ENCODE measurements at regions not wholly inside any gene's neighbourhood (a gene's known extent, or its start where the extent isn't known, plus 50 kb on each side); places are given as distances from the start of the nearest gene placed in this dataset.

GRCh38 chr11:70014291-70014690 lies 63.8 kb upstream of the ANO1 start:
- DNase-seq (ENCODE audit: low read depth in 1 of 2, low spot score in 1 of 2) (no peak), ATAC-seq (no peak), FAIRE-seq (no peak)
- no peak overlapping the region for H3K4me3 ChIP-seq
- no peak for TF ChIP-seq ZNF302 (CRISPR knock-in tag; IDR thresholded peaks at IDR 0.05)
- ChIA-PET CTCF (interaction anchor here (1.0 to 1.1 kb wide), 2 partner anchors 99 to 182 kb away, joined by 3 to 4 read pairs; no protein-coding TSS in a partner anchor), POLR2A (no interaction called here)
- no peak overlapping the region for H3K27ac ChIP-seq
- no peak overlapping the region for H3K4me2 ChIP-seq
- no peaks in the 10 kb centered on the region for H3K9me3 ChIP-seq
- 74% methylated on average over 9 of the region's 11 CpGs for WGBS (ENCODE audit: missing lambda C conversion rate)
- no peaks in the 10 kb centered on the region for H3K4me1 ChIP-seq

GRCh38 chr11:70016666-70017367 lies 61.3 kb upstream of the ANO1 start:
- TF ChIP-seq RARB (CRISPR knock-in tag; IDR thresholded peaks at IDR 0.05) (no peak), RFX5 (IDR thresholded peaks at IDR 0.05) (no peak), CEBPB (IDR thresholded peaks at IDR 0.05) (no peak), ZFP36 (IDR thresholded peaks at IDR 0.05; ENCODE audit: borderline replicate concordance, partially characterized antibody) (no peak), HEYL (CRISPR knock-in tag; IDR thresholded peaks at IDR 0.05) (no peak), EP300 (IDR thresholded peaks at IDR 0.05) (no peak), ZSCAN20 (CRISPR knock-in tag; IDR thresholded peaks at IDR 0.05) (no peak), EHMT2 (IDR thresholded peaks at IDR 0.05; ENCODE audit: low read depth) (no peak), BHLHE40 (IDR thresholded peaks at IDR 0.05; ENCODE audit: low read depth, low read length) (no peak), MAZ (IDR thresholded peaks at IDR 0.05; ENCODE audit: borderline replicate concordance, low read depth, low read length) (no peak), NR3C1 (IDR thresholded peaks at IDR 0.05) (no peak), POLR2A (IDR thresholded peaks at IDR 0.05; ENCODE audit: low read length) (no peak), NPAS2 (CRISPR knock-in tag; IDR thresholded peaks at IDR 0.05; ENCODE audit: borderline replicate concordance) (no peak), HOXA7 (CRISPR knock-in tag; IDR thresholded peaks at IDR 0.05) (no peak), USF2 (IDR thresholded peaks at IDR 0.05) (no peak)
- Histone ChIP-seq H3K27ac (no peak overlapping the region), H3K4me2 (no peak overlapping the region), H3K4me1 (no peaks in the 10 kb centered on the region), H3K4me3 (no peak overlapping the region), H3K9me3 (no peaks in the 10 kb centered on the region)
- POLR2A ChIA-PET = no interaction called here
- ATAC-seq (no peak), DNase-seq (ENCODE audit: low read depth in 1 of 2, low spot score in 1 of 2) (no peak), FAIRE-seq (no peak)
- WGBS (ENCODE audit: missing lambda C conversion rate) = 56% methylated on average over 12 of the region's 14 CpGs
- CTCF ChIA-PET = interaction anchor here (1.2 to 1.6 kb wide), 2 partner anchors 18 to 128 kb away, joined by 4 to 5 read pairs; no protein-coding TSS in a partner anchor

DNA sequence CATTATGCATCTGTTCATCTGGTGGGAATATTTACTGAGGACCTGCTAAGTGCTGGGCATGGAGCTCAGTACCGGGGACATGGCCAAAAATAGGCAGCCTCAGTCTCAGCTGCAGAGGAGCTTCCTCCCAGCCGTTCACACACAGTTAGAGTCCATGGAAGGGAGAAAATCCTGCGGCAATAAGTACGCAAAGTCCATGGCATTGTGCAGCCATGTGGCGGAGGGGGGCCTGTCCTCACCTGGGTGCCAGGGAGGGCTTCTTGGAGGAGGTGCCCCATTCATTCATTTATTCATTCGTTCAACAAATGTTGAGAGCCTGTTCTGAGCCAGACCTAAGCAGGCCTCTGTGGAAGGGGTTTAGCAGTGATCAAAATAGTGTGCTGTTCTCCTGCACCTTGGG lies 59.3 kb upstream of the ANO1 start:
- POLR2A ChIA-PET = no interaction called here

GRCh38 chr11:70019576-70020011 lies 58.5 kb upstream of the ANO1 start:
- no peak overlapping the region for H3K4me3 ChIP-seq
- ChIA-PET CTCF (no interaction called here), POLR2A (no interaction called here)
- no peak overlapping the region for H3K27ac ChIP-seq
- no peak overlapping the region for H3K4me2 ChIP-seq
- no peaks in the 10 kb centered on the region; the same call in 2 of the 3 replicates for H3K9me3 ChIP-seq
- DNase-seq (ENCODE audit: low read depth in 1 of 2, low spot score in 1 of 2) = no peak
- WGBS (ENCODE audit: missing lambda C conversion rate) = 77% methylated on average over 8 of the region's 8 CpGs
- no peaks in the 10 kb centered on the region for H3K4me1 ChIP-seq
- FAIRE-seq = no peak
- no peak for ATAC-seq
- TF ChIP-seq CHD2 (IDR thresholded peaks at IDR 0.05; ENCODE audit: low read length, partially characterized antibody) = no peak
- no peak for TF ChIP-seq CBX2 (IDR thresholded peaks at IDR 0.05; ENCODE audit: borderline replicate concordance, low read depth)
- TF ChIP-seq, protein P1, sequence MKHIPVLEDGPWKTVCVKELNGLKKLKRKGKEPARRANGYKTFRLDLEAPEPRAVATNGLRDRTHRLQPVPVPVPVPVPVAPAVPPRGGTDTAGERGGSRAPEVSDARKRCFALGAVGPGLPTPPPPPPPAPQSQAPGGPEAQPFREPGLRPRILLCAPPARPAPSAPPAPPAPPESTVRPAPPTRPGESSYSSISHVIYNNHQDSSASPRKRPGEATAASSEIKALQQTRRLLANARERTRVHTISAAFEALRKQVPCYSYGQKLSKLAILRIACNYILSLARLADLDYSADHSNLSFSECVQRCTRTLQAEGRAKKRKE (CRISPR knock-in tag; IDR thresholded peaks at IDR 0.05; ENCODE audit: low read depth) = no peak
- TF ChIP-seq HEYL (CRISPR knock-in tag; IDR thresholded peaks at IDR 0.05) = no peak
- TF ChIP-seq HOXB13 (CRISPR knock-in tag; IDR thresholded peaks at IDR 0.05; ENCODE audit: low read depth) = no peak
- TF ChIP-seq ELK1 (IDR thresholded peaks at IDR 0.05; ENCODE audit: low read depth, low read length) = no peak
- no peak for TF ChIP-seq CEBPB (IDR thresholded peaks at IDR 0.05)
- TF ChIP-seq CTCF (IDR thresholded peaks at IDR 0.05) = no peak
- TF ChIP-seq RNF2 (IDR thresholded peaks at IDR 0.05; ENCODE audit: borderline replicate concordance, low read depth) = no peak
- TF ChIP-seq GATA3 (IDR thresholded peaks at IDR 0.05; ENCODE audit: borderline replicate concordance) = no peak

More for the DNA sequence above, 59.3 kb upstream of the ANO1 start:
- 72% methylated on average over 6 of the region's 6 CpGs for WGBS (ENCODE audit: missing lambda C conversion rate)
- Histone ChIP-seq H3K4me2 (no peak overlapping the region), H3K4me3 (no peak overlapping the region), H3K9me3 (no peaks in the 10 kb centered on the region), H3K27ac (no peak overlapping the region), H3K4me1 (no peaks in the 10 kb centered on the region)
- CTCF ChIA-PET = interaction anchor here (1.7 kb wide), 1 partner anchor 100 kb away, joined by 3 read pairs; no protein-coding TSS in a partner anchor
- no peak for FAIRE-seq
- DNase-seq (ENCODE audit: low read depth in 1 of 2, low spot score in 1 of 2) = no peak
- TF ChIP-seq E2F6 (IDR thresholded peaks at IDR 0.05; ENCODE audit: borderline replicate concordance, low read depth) (no peak), EHMT2 (IDR thresholded peaks at IDR 0.05; ENCODE audit: low read depth) (no peak), JUN (IDR thresholded peaks at IDR 0.05) (no peak), SREBF2 (IDR thresholded peaks at IDR 0.05) (no peak)
- ATAC-seq = no peak

Data from A549 (cell line).